Endodermal cell (in vitro differentiated cells): ENCODE measurements at regions not wholly inside any gene's neighbourhood (a gene's known extent, or its start where the extent isn't known, plus 50 kb on each side); places are given as distances from the start of the nearest gene placed in this dataset.

Experiments used
- DNase-seq: peaks from one replicate; pipeline ENCODE4 v3.0.0-alpha.2; 2017
- H3K27ac ChIP-seq: 2 replicates; pipeline ENCODE4 v1.5.1; 2013; ENCODE audit warnings: mild to moderate bottlenecking, low read depth, low read length, moderate library complexity
- H3K27me3 ChIP-seq: 2 replicates; pipeline ENCODE4 v1.6.1; 2013; ENCODE audit warnings: mild to moderate bottlenecking, low read length, moderate library complexity; ENCODE audit not compliant: insufficient read depth, control insufficient read depth, poor library complexity, severe bottlenecking
- H3K36me3 ChIP-seq: 2 replicates; pipeline ENCODE4 v1.7.0; 2013; ENCODE audit warnings: mild to moderate bottlenecking, low read length, moderate library complexity; ENCODE audit not compliant: control insufficient read depth, insufficient read depth
- H3K4me1 ChIP-seq: one replicate; pipeline ENCODE4 v1.7.0; 2013; ENCODE audit warnings: low read length; ENCODE audit not compliant: control insufficient read depth, insufficient read depth
- H3K4me3 ChIP-seq: 2 replicates; pipeline ENCODE4 v1.5.1; 2013; ENCODE audit warnings: mild to moderate bottlenecking, low read length, moderate library complexity
- H3K9ac ChIP-seq: 2 replicates; pipeline ENCODE4 v1.6.1; 2013; ENCODE audit warnings: mild to moderate bottlenecking, low read length, moderate library complexity; ENCODE audit not compliant: poor library complexity, severe bottlenecking; ENCODE audit errors: extremely low read depth
- H3K9me3 ChIP-seq: 2 replicates; pipeline ENCODE4 v1.6.1; 2013; ENCODE audit warnings: mild to moderate bottlenecking, low read length, moderate library complexity; ENCODE audit not compliant: control insufficient read depth
- H3K27ac Mint-ChIP-seq: 2 replicates; pipeline ENCODE4 v1.8.0; 2020; ENCODE audit warnings: mixed read lengths
- H3K27me3 Mint-ChIP-seq: 2 replicates; pipeline ENCODE4 v1.8.0; 2021; ENCODE audit warnings: mild to moderate bottlenecking, mixed read lengths; ENCODE audit not compliant: insufficient read depth
- H3K36me3 Mint-ChIP-seq: 2 replicates; pipeline ENCODE4 v1.8.0; 2020; ENCODE audit warnings: low read depth, mixed read lengths
- H3K4me1 Mint-ChIP-seq: 2 replicates; pipeline ENCODE4 v1.8.0; 2020; ENCODE audit warnings: mixed read lengths
- H3K4me3 Mint-ChIP-seq: 2 replicates; pipeline ENCODE4 v1.8.0; 2020; ENCODE audit warnings: mild to moderate bottlenecking, moderate library complexity, mixed read lengths
- H3K9me3 Mint-ChIP-seq: 2 replicates; pipeline ENCODE4 v1.8.0; 2020; ENCODE audit warnings: mild to moderate bottlenecking, mixed read lengths
- CTCF ChIP-seq: fragments of 200-600 bp; sonication (generic); conservative IDR thresholded peaks from 2 replicates; pipeline ENCODE4 v1.5.0; 2021; ENCODE audit warnings: antibody characterized with exemption, mild to moderate bottlenecking
- WGBS, 2 experiments: methylation state at CpG; one replicate each; pipeline versions ENCODE4 v1.1.5 to v1.1.7; 2013; ENCODE audit warnings: missing lambda C conversion rate in 2 of 2, mixed read lengths in 1 of 2; ENCODE audit not compliant: insufficient coverage in 1 of 2, insufficient read length in 1 of 2; 5-methylcytosine and 5-hydroxymethylcytosine counted together

GRCh38 chr3:153295901-153296300 is 133.9 kb downstream of the RAP2B start:
- no peaks in the 10 kb centered on the region for H3K27me3 ChIP-seq
- no peaks in the 10 kb centered on the region for H3K36me3 ChIP-seq
- TF ChIP-seq CTCF = no peak
- H3K27ac ChIP-seq = no peak overlapping the region
- Mint-ChIP-seq H3K4me1 (no peaks in the 10 kb centered on the region), H3K27ac (no peak overlapping the region), H3K9me3 (no peaks in the 10 kb centered on the region), H3K27me3 (no peaks in the 10 kb centered on the region), H3K36me3 (no peaks in the 10 kb centered on the region), H3K4me3 (no peak overlapping the region)
- no peaks in the 10 kb centered on the region for H3K9me3 ChIP-seq
- H3K4me1 ChIP-seq = no peaks in the 10 kb centered on the region
- H3K9ac ChIP-seq = no peak overlapping the region
- no peak for DNase-seq
- H3K4me3 ChIP-seq = no peak overlapping the region

- H3K4me3 Mint-ChIP-seq = no peak overlapping the region
- H3K27ac Mint-ChIP-seq = no peak overlapping the region
These were observed 143.2 kb downstream of the RAP2B start for GRCh38 chr3:153305189-153305588.

GRCh38 chr3:153311541-153311940 is 149.5 kb downstream of the RAP2B start:
- H3K27me3 Mint-ChIP-seq = no peaks in the 10 kb centered on the region
- no peaks in the 10 kb centered on the region for H3K36me3 ChIP-seq
- H3K9me3 ChIP-seq = no peaks in the 10 kb centered on the region
- H3K4me1 Mint-ChIP-seq = no peaks in the 10 kb centered on the region
- no peaks in the 10 kb centered on the region for H3K36me3 Mint-ChIP-seq
- H3K9me3 Mint-ChIP-seq = no peaks in the 10 kb centered on the region
- no peak overlapping the region for H3K9ac ChIP-seq
- 100% methylated on average over 1 of the region's 1 CpG; no CpG with 5 or more reads in 1 of the 2 experiments for whole genome bisulfite sequencing, 2 experiments
- no peaks in the 10 kb centered on the region for H3K4me1 ChIP-seq
- H3K4me3 ChIP-seq = no peak overlapping the region
- DNase-seq = no peak
- H3K4me3 Mint-ChIP-seq = no peak overlapping the region
- TF ChIP-seq CTCF = no peak
- H3K27me3 ChIP-seq = no peaks in the 10 kb centered on the region
- no peak overlapping the region for H3K27ac ChIP-seq
- H3K27ac Mint-ChIP-seq = no peak overlapping the region

More at GRCh38 chr3:153305189-153305588, 143.2 kb downstream of the RAP2B start:
- Mint-ChIP-seq H3K9me3 (no peaks in the 10 kb centered on the region), H3K27me3 (no peaks in the 10 kb centered on the region), H3K4me1 (no peaks in the 10 kb centered on the region), H3K36me3 (no peaks in the 10 kb centered on the region)
- Histone ChIP-seq H3K4me3 (no peak overlapping the region), H3K27ac (no peak overlapping the region), H3K27me3 (no peaks in the 10 kb centered on the region), H3K9me3 (no peaks in the 10 kb centered on the region), H3K4me1 (no peaks in the 10 kb centered on the region), H3K9ac (no peak overlapping the region), H3K36me3 (no peaks in the 10 kb centered on the region)
- 94 to 100% methylated on average over 1 to 2 of the region's 2 CpGs for WGBS, 2 experiments
- TF ChIP-seq CTCF = no peak
- DNase-seq = no peak
